GM23338 (cell line): ENCODE measurements at regions not wholly inside any gene's neighbourhood (a gene's known extent, or its start where the extent isn't known, plus 50 kb on each side); places are given as distances from the start of the nearest gene placed in this dataset.

Experiments used
- CREB1 ChIP-seq: fragments of 250-450 bp; sonication (Bioruptor Pico); IDR thresholded peaks from 2 replicates; pipeline ENCODE4 v1.5.0; 2020; ENCODE audit warnings: low read depth, mild to moderate bottlenecking, moderate library complexity
- CTCF ChIP-seq, 2 experiments: fragments of 200-600 bp in 1 of 2; sonication (generic) in 1 of 2; conservative IDR thresholded peaks; 2 replicates each; pipeline versions ENCODE4 v1.5.1 to v1.6.1; 2016 to 2017; ENCODE audit warnings: antibody characterized with exemption in 2 of 2, low read depth in 2 of 2, mild to moderate bottlenecking in 2 of 2, moderate library complexity in 1 of 2
- EZH2 ChIP-seq: fragments of 200-600 bp; sonication (generic); IDR thresholded peaks from one replicate; pipeline ENCODE4 v1.8.0; 2017; ENCODE audit warnings: antibody characterized with exemption, mild to moderate bottlenecking, low read depth; ENCODE audit not compliant: unreplicated experiment
- EZH2phosphoT487 ChIP-seq: fragments of 200-600 bp; sonication (generic); IDR thresholded peaks from one replicate; pipeline ENCODE4 v1.8.1; 2018; ENCODE audit warnings: antibody characterized with exemption; ENCODE audit not compliant: unreplicated experiment
- JUNB ChIP-seq: IDR thresholded peaks from one replicate; pipeline ENCODE4 v1.6.1; 2016; ENCODE audit warnings: antibody characterized with exemption; ENCODE audit not compliant: unreplicated experiment
- POLR2AphosphoS5 ChIP-seq: IDR thresholded peaks from 2 replicates; pipeline ENCODE4 v1.6.1; 2016; ENCODE audit warnings: antibody characterized with exemption, low read depth
- STAT1 ChIP-seq: IDR thresholded peaks from one replicate; pipeline ENCODE4 v1.6.1; 2016; ENCODE audit warnings: antibody characterized with exemption; ENCODE audit not compliant: unreplicated experiment
- ZNF331 ChIP-seq: fragments of 250-450 bp; sonication (Bioruptor Pico); IDR thresholded peaks from 2 replicates; pipeline ENCODE4 v1.5.0; 2020; ENCODE audit warnings: low read depth, mild to moderate bottlenecking, moderate library complexity
- TF ChIP-seq, protein P1 (sequence below): IDR thresholded peaks from one replicate; pipeline ENCODE4 v1.6.1; 2018; ENCODE audit warnings: antibody characterized with exemption; ENCODE audit not compliant: unreplicated experiment

GRCh38 chr6:9554323-9554722, 860.6 kb downstream of the TFAP2A start:
- no peak for TF ChIP-seq CTCF (conservative IDR thresholded peaks at IDR 0.05; ENCODE audit: low read depth in 2 of 2)
- no peak for TF ChIP-seq EZH2phosphoT487
- no peak for TF ChIP-seq JUNB
- TF ChIP-seq EZH2, result no peak
- TF ChIP-seq POLR2AphosphoS5, result no peak
- TF ChIP-seq ZNF331 (CRISPR knock-in tag), result no peak
- TF ChIP-seq CREB1 (CRISPR knock-in tag), result no peak
- TF ChIP-seq, protein P1, sequence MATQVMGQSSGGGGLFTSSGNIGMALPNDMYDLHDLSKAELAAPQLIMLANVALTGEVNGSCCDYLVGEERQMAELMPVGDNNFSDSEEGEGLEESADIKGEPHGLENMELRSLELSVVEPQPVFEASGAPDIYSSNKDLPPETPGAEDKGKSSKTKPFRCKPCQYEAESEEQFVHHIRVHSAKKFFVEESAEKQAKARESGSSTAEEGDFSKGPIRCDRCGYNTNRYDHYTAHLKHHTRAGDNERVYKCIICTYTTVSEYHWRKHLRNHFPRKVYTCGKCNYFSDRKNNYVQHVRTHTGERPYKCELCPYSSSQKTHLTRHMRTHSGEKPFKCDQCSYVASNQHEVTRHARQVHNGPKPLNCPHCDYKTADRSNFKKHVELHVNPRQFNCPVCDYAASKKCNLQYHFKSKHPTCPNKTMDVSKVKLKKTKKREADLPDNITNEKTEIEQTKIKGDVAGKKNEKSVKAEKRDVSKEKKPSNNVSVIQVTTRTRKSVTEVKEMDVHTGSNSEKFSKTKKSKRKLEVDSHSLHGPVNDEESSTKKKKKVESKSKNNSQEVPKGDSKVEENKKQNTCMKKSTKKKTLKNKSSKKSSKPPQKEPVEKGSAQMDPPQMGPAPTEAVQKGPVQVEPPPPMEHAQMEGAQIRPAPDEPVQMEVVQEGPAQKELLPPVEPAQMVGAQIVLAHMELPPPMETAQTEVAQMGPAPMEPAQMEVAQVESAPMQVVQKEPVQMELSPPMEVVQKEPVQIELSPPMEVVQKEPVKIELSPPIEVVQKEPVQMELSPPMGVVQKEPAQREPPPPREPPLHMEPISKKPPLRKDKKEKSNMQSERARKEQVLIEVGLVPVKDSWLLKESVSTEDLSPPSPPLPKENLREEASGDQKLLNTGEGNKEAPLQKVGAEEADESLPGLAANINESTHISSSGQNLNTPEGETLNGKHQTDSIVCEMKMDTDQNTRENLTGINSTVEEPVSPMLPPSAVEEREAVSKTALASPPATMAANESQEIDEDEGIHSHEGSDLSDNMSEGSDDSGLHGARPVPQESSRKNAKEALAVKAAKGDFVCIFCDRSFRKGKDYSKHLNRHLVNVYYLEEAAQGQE, result no peak
- TF ChIP-seq STAT1, result no peak
